Lung (tissue), 11 donors: ENCODE measurements at regions not wholly inside any gene's neighbourhood (a gene's known extent, or its start where the extent isn't known, plus 50 kb on each side); places are given as distances from the start of the nearest gene placed in this dataset.

ENCODE experiments used
- ATAC-seq: fragments of 200-7000 bp; cut with Tn5 transposase; one replicate; pipeline ENCODE4 v1.9.1; 2020; ENCODE audit warnings: moderate number of reproducible peaks; ENCODE audit not compliant: insufficient read depth, low FRiP score
- DNase-seq, 3 donors: peaks; one replicate each; pipeline ENCODE4 v3.0.0-alpha.2; 2013 to 2017
- H3K27ac ChIP-seq, 2 donors: one replicate each; pipeline ENCODE4 v1.5.1; 2013; ENCODE audit warnings: mild to moderate bottlenecking in 2 of 2, moderate library complexity in 2 of 2, control low read depth in 1 of 2, inconsistent platforms in 1 of 2, low read depth in 1 of 2, low read length in 1 of 2
- H3K27me3 ChIP-seq, 3 donors: one replicate each; pipeline ENCODE4 v1.5.1; 2013; ENCODE audit warnings: low read length in 2 of 3; ENCODE audit not compliant: control insufficient read depth in 3 of 3, insufficient read depth in 3 of 3
- H3K36me3 ChIP-seq, 4 donors: one replicate each; pipeline ENCODE4 v1.5.1; 2013; ENCODE audit warnings: low read length in 4 of 4, mild to moderate bottlenecking in 1 of 4, moderate library complexity in 1 of 4; ENCODE audit not compliant: control insufficient read depth in 4 of 4, insufficient read depth in 4 of 4
- H3K4me1 ChIP-seq, 5 donors: one replicate each; pipeline ENCODE4 v1.5.1; 2013; ENCODE audit warnings: low read length in 5 of 5, mild to moderate bottlenecking in 2 of 5, moderate library complexity in 1 of 5; ENCODE audit not compliant: control insufficient read depth in 5 of 5, insufficient read depth in 5 of 5
- H3K4me3 ChIP-seq: one replicate; pipeline ENCODE4 v1.5.1; 2013; ENCODE audit warnings: mild to moderate bottlenecking, control low read depth, moderate library complexity
- H3K9ac ChIP-seq, 2 donors: one replicate each; pipeline ENCODE4 v1.5.1; 2013; ENCODE audit warnings: low read length in 2 of 2, control low read depth in 1 of 2; ENCODE audit not compliant: insufficient read depth in 1 of 2
- H3K9me3 ChIP-seq, 4 donors: one replicate each; pipeline ENCODE4 v1.5.1; 2013; ENCODE audit warnings: low read length in 3 of 4, mild to moderate bottlenecking in 1 of 4, moderate library complexity in 1 of 4; ENCODE audit not compliant: control insufficient read depth in 4 of 4, insufficient read depth in 3 of 4
- CTCF ChIP-seq: IDR thresholded peaks from 2 replicates; pipeline ENCODE4 v1.5.1; 2012; ENCODE audit warnings: mild to moderate bottlenecking; ENCODE audit errors: control extremely low read depth, extremely low read depth
- WGBS, 2 donors: extraction: QIAGEN DNeasy Blood & Tissue Kit; methylation state at CpG; one replicate each; pipeline ENCODE4 v1.1.7; 2013; 5-methylcytosine and 5-hydroxymethylcytosine counted together
- donor health status: control.
- donor health status: control.
- donor health status: Bipolar disorder and iron deficiency.
- donor health status: healthy.
- donor health status: DM: yes; HTN: yes; CAD: no.

GRCh38 chr2:20561637-20562454 is 89.1 kb downstream of the HS1BP3 start:
- H3K36me3 ChIP-seq: no peaks in the 10 kb centered on the region
- no peak overlapping the region for H3K4me3 ChIP-seq
- WGBS, 2 donors: 88% methylated on average over 8 of the region's 8 CpGs
- ATAC-seq: no peak
- no peak for TF ChIP-seq CTCF
- H3K4me1 ChIP-seq: peaks cover 0 to under 1% (median 0%) of the 10 kb centered on the region in 5 donors
- no peak overlapping the region for H3K9ac ChIP-seq
- no peak for DNase-seq
- H3K27me3 ChIP-seq: no peaks in the 10 kb centered on the region
- H3K9me3 ChIP-seq: no peaks in the 10 kb centered on the region
- no peak overlapping the region for H3K27ac ChIP-seq

- no peaks in the 10 kb centered on the region for H3K9me3 ChIP-seq
- DNase-seq (peak in 1 of 3 donors; percentile 39), ATAC-seq (no peak)
- 85 to 89% methylated on average over 14 of the region's 14 CpGs for WGBS, 2 donors
- H3K4me3 ChIP-seq: no peak overlapping the region
- H3K9ac ChIP-seq: no peak overlapping the region
- H3K27me3 ChIP-seq: no peaks in the 10 kb centered on the region
- H3K36me3 ChIP-seq: no peaks in the 10 kb centered on the region
- H3K4me1 ChIP-seq: peaks cover 0 to 9% (median 0%) of the 10 kb centered on the region in 5 donors
- no peak overlapping the region for H3K27ac ChIP-seq
- no peak for TF ChIP-seq CTCF
Measured at GRCh38 chr2:20562540-20563225, 88.2 kb downstream of the HS1BP3 start.

GRCh38 chr2:20563251-20563650 is 87.6 kb downstream of the HS1BP3 start:
- Histone ChIP-seq H3K4me3 (no peak overlapping the region), H3K4me1 (peaks cover 0 to 10% (median 2%) of the 10 kb centered on the region in 5 donors), H3K27ac (no peak overlapping the region), H3K9ac (no peak overlapping the region), H3K36me3 (no peaks in the 10 kb centered on the region), H3K9me3 (no peaks in the 10 kb centered on the region), H3K27me3 (no peaks in the 10 kb centered on the region)
- WGBS, 2 donors: 95 to 97% methylated on average over 3 of the region's 3 CpGs
- ATAC-seq (no peak), DNase-seq (no peak)
- TF ChIP-seq CTCF: no peak
